ENCODE measurements at regions not wholly inside any gene's neighbourhood (a gene's known extent, or its start where the extent isn't known, plus 50 kb on each side); places are given as distances from the start of the nearest gene placed in this dataset.

GRCh38 chr4:119930546-119930945 lies 136.1 kb downstream of the MAD2L1 start:
- DNase-seq = no peak

- no peak for DNase-seq
These were observed 144.8 kb downstream of the MAD2L1 start for GRCh38 chr4:119921830-119922229.

- no peak for DNase-seq
These were observed 160.4 kb downstream of the MAD2L1 start for GRCh38 chr4:119906277-119906676.

GRCh38 chr4:119898211-119898610 lies 168.4 kb downstream of the MAD2L1 start:
- no peak for DNase-seq

- no peak for DNase-seq
These were observed 169.4 kb downstream of the MAD2L1 start for GRCh38 chr4:119897260-119897659.

GRCh38 chr4:119894650-119895208 lies 171.9 kb downstream of the MAD2L1 start:
- DNase-seq = no peak

GRCh38 chr4:119873794-119874325 lies 192.8 kb downstream of the MAD2L1 start:
- DNase-seq = no peak

- no peak for DNase-seq
These were observed 193.5 kb downstream of the MAD2L1 start for GRCh38 chr4:119873132-119873531.

GRCh38 chr4:119872371-119873016 lies 194.2 kb downstream of the MAD2L1 start:
- DNase-seq = no peak

GRCh38 chr4:119870856-119871255 lies 195.8 kb downstream of the MAD2L1 start:
- no peak for DNase-seq

GRCh38 chr4:119865789-119866188 lies 200.9 kb downstream of the MAD2L1 start:
- no peak for DNase-seq

GRCh38 chr4:119865389-119865788 lies 201.3 kb downstream of the MAD2L1 start:
- DNase-seq = no peak

GRCh38 chr4:119861731-119862130 lies 204.9 kb downstream of the MAD2L1 start:
- DNase-seq = no peak

- DNase-seq = no peak
These were observed 208.5 kb downstream of the MAD2L1 start for GRCh38 chr4:119858176-119858575.

GRCh38 chr4:119854364-119854763 lies 212.3 kb downstream of the MAD2L1 start:
- DNase-seq = no peak

- DNase-seq = no peak
These were observed 215.0 kb downstream of the MAD2L1 start for GRCh38 chr4:119851649-119852048.

GRCh38 chr4:119841361-119841760 lies 212.8 kb upstream of the PDE5A start:
- peak; percentile 1 for DNase-seq

- no peak for DNase-seq
These were observed 207.0 kb upstream of the PDE5A start for GRCh38 chr4:119835613-119835910.

GRCh38 chr4:119834906-119835612 lies 206.5 kb upstream of the PDE5A start:
- DNase-seq = no peak

GRCh38 chr4:119833611-119834010 lies 205.0 kb upstream of the PDE5A start:
- DNase-seq = no peak

- no peak for DNase-seq
These were observed 204.2 kb upstream of the PDE5A start for GRCh38 chr4:119832776-119833175.

GRCh38 chr4:119829326-119829725 lies 200.7 kb upstream of the PDE5A start:
- no peak for DNase-seq

GRCh38 chr4:119825696-119826095 lies 197.1 kb upstream of the PDE5A start:
- DNase-seq = no peak

- DNase-seq = no peak
These were observed 195.3 kb upstream of the PDE5A start for GRCh38 chr4:119823891-119824290.

Data from activated CD4-positive, alpha-beta T cell treated with anti-CD3 and anti-CD28 coated beads, Interleukin-2, amount 50 U/mL, for 16 hours (primary cell).